H9 (cell line): ENCODE measurements at regions not wholly inside any gene's neighbourhood (a gene's known extent, or its start where the extent isn't known, plus 50 kb on each side); places are given as distances from the start of the nearest gene placed in this dataset.

Source experiments
- DNase-seq: peaks from one replicate; pipeline ENCODE4 v3.0.0-alpha.2; 2017
- H2AFZ ChIP-seq: one replicate; pipeline ENCODE4 v1.6.1; 2013; ENCODE audit warnings: mild to moderate bottlenecking, low read length, control low read depth, moderate library complexity
- H2AK5ac ChIP-seq: 2 replicates; pipeline ENCODE4 v1.6.1; 2013; ENCODE audit warnings: low read length, control low read depth, mixed read lengths; ENCODE audit not compliant: insufficient read length
- H2BK120ac ChIP-seq: one replicate; pipeline ENCODE4 v1.6.1; 2013; ENCODE audit warnings: low read depth, mild to moderate bottlenecking, low read length, control low read depth, inconsistent platforms; ENCODE audit not compliant: poor library complexity, severe bottlenecking
- H2BK12ac ChIP-seq: 2 replicates; pipeline ENCODE4 v1.6.1; 2013; ENCODE audit warnings: low read length, control low read depth, mixed read lengths, low read depth; ENCODE audit not compliant: insufficient read length
- H2BK15ac ChIP-seq: 2 replicates; pipeline ENCODE4 v1.6.1; 2013; ENCODE audit warnings: low read depth, low read length, control low read depth
- H2BK20ac ChIP-seq: one replicate; pipeline ENCODE4 v1.6.1; 2013; ENCODE audit warnings: low read depth, mild to moderate bottlenecking, low read length, control low read depth, inconsistent platforms; ENCODE audit not compliant: poor library complexity, severe bottlenecking
- H2BK5ac ChIP-seq: 2 replicates; pipeline ENCODE4 v1.6.1; 2013; ENCODE audit warnings: low read length, control low read depth, mixed read lengths; ENCODE audit not compliant: insufficient read length
- H3K14ac ChIP-seq: 2 replicates; pipeline ENCODE4 v1.6.1; 2013; ENCODE audit warnings: low read length, control low read depth; ENCODE audit not compliant: insufficient read depth
- H3K18ac ChIP-seq: 2 replicates; pipeline ENCODE4 v1.6.1; 2013; ENCODE audit warnings: low read depth, mild to moderate bottlenecking, mixed read lengths, low read length, control low read depth; ENCODE audit not compliant: insufficient read length
- H3K23ac ChIP-seq: 2 replicates; pipeline ENCODE4 v1.6.1; 2013; ENCODE audit warnings: low read length, control low read depth, mixed read lengths, low read depth; ENCODE audit not compliant: insufficient read length
- H3K23me2 ChIP-seq: 2 replicates; pipeline ENCODE4 v1.6.1; 2013; ENCODE audit warnings: low read depth, mild to moderate bottlenecking, mixed read lengths, low read length, control low read depth; ENCODE audit not compliant: insufficient read length, poor library complexity, severe bottlenecking
- H3K27ac ChIP-seq: 2 replicates; pipeline ENCODE4 v1.5.1; 2013; ENCODE audit warnings: low read length, control low read depth, mixed read lengths, low read depth; ENCODE audit not compliant: insufficient read length
- H3K27me3 ChIP-seq: 2 replicates; pipeline ENCODE4 v1.6.1; 2013; ENCODE audit warnings: low read length, control low read depth, inconsistent platforms; ENCODE audit not compliant: insufficient read depth
- H3K4ac ChIP-seq: 2 replicates; pipeline ENCODE4 v1.6.1; 2013; ENCODE audit warnings: low read depth, mild to moderate bottlenecking, control low read depth, inconsistent platforms, low read length, moderate library complexity
- H3K4me1 ChIP-seq: 2 replicates; pipeline ENCODE4 v1.6.1; 2013; ENCODE audit warnings: low read length, control low read depth, inconsistent platforms; ENCODE audit not compliant: insufficient read depth
- H3K4me2 ChIP-seq: 2 replicates; pipeline ENCODE4 v1.6.1; 2013; ENCODE audit warnings: low read length, control low read depth, mixed read lengths; ENCODE audit not compliant: insufficient read length, insufficient read depth
- H3K56ac ChIP-seq: 2 replicates; pipeline ENCODE4 v1.6.1; 2013; ENCODE audit warnings: low read depth, mild to moderate bottlenecking, mixed read lengths, low read length, control low read depth; ENCODE audit not compliant: insufficient read length
- H3K79me1 ChIP-seq: 2 replicates; pipeline ENCODE4 v1.6.1; 2013; ENCODE audit warnings: low read depth, mild to moderate bottlenecking, moderate library complexity, low read length, control low read depth, inconsistent platforms; ENCODE audit not compliant: insufficient read depth, poor library complexity, severe bottlenecking
- H3K79me2 ChIP-seq: 2 replicates; pipeline ENCODE4 v1.6.1; 2013; ENCODE audit warnings: low read length, control low read depth, inconsistent platforms; ENCODE audit not compliant: insufficient read depth
- H3K9ac ChIP-seq: 2 replicates; pipeline ENCODE4 v1.6.1; 2013; ENCODE audit warnings: low read length, control low read depth, mixed read lengths; ENCODE audit not compliant: insufficient read length; ENCODE audit errors: extremely low read depth
- H3K9me3 ChIP-seq: one replicate; pipeline ENCODE4 v1.6.1; 2013; ENCODE audit warnings: low read depth, low read length, inconsistent platforms; ENCODE audit not compliant: control insufficient read depth
- H3T11ph ChIP-seq: one replicate; pipeline ENCODE4 v1.6.1; 2013; ENCODE audit warnings: mild to moderate bottlenecking, low read length, control low read depth, inconsistent platforms
- H4K20me1 ChIP-seq: one replicate; pipeline ENCODE4 v1.6.1; 2013; ENCODE audit not compliant: control insufficient read depth, insufficient read length, insufficient read depth
- H4K5ac ChIP-seq: 2 replicates; pipeline ENCODE4 v1.6.1; 2013; ENCODE audit warnings: low read depth, mild to moderate bottlenecking, mixed read lengths, low read length, control low read depth; ENCODE audit not compliant: insufficient read length
- H4K8ac ChIP-seq: replicated peaks from 2 replicates; pipeline ENCODE4 v1.6.1; 2013; ENCODE audit warnings: low read length, control low read depth, mixed read lengths, low read depth; ENCODE audit not compliant: insufficient read length
- H4K91ac ChIP-seq: 2 replicates; pipeline ENCODE4 v1.6.1; 2013; ENCODE audit warnings: low read depth, mild to moderate bottlenecking, moderate library complexity, mixed read lengths, low read length, control low read depth; ENCODE audit not compliant: insufficient read length
- H3K27ac Mint-ChIP-seq, 3 experiments: 2 replicates in 2 of 3; 3 replicates in 1 of 3; pipeline ENCODE4 v1.8.0; 2020 to 2021; ENCODE audit warnings: mixed read lengths in 3 of 3, mild to moderate bottlenecking in 1 of 3, moderate library complexity in 1 of 3
- H3K27me3 Mint-ChIP-seq: 2 replicates; pipeline ENCODE4 v1.8.0; 2021; ENCODE audit warnings: low read depth, mild to moderate bottlenecking, moderate library complexity, mixed read lengths
- H3K36me3 Mint-ChIP-seq, 3 experiments: 2 replicates in 2 of 3; 3 replicates in 1 of 3; pipeline ENCODE4 v1.8.0; 2020 to 2021; ENCODE audit warnings: low read depth in 3 of 3, mixed read lengths in 3 of 3; ENCODE audit not compliant: insufficient read depth in 1 of 3
- H3K4me1 Mint-ChIP-seq, 2 experiments: 2 replicates each; pipeline ENCODE4 v1.8.0; 2020; ENCODE audit warnings: mixed read lengths in 2 of 2
- H3K4me3 Mint-ChIP-seq, 2 experiments: 2 replicates in 1 of 2; 3 replicates in 1 of 2; pipeline ENCODE4 v1.8.0; 2020 to 2021; ENCODE audit warnings: mild to moderate bottlenecking in 2 of 2, mixed read lengths in 2 of 2, moderate library complexity in 1 of 2
- H3K9me3 Mint-ChIP-seq, 2 experiments: 2 replicates in 1 of 2; 3 replicates in 1 of 2; pipeline ENCODE4 v1.8.0; 2020; ENCODE audit warnings: mild to moderate bottlenecking in 2 of 2, mixed read lengths in 2 of 2, moderate library complexity in 1 of 2
- WGBS: extraction: QIAGEN DNeasy Blood & Tissue Kit; methylation state at CpG from one replicate; pipeline ENCODE4 v1.1.7; 2013; ENCODE audit warnings: missing lambda C conversion rate, low lambda C conversion rate, mixed read lengths; ENCODE audit not compliant: insufficient read length; ENCODE audit errors: extremely low coverage; 5-methylcytosine and 5-hydroxymethylcytosine counted together
- TF ChIP-seq, protein P1 (sequence below): fragments of 200-600 bp; sonication (generic); conservative IDR thresholded peaks from 3 replicates; pipeline ENCODE4 v1.8.0; 2021; ENCODE audit warnings: antibody characterized with exemption, mild to moderate bottlenecking

DNA sequence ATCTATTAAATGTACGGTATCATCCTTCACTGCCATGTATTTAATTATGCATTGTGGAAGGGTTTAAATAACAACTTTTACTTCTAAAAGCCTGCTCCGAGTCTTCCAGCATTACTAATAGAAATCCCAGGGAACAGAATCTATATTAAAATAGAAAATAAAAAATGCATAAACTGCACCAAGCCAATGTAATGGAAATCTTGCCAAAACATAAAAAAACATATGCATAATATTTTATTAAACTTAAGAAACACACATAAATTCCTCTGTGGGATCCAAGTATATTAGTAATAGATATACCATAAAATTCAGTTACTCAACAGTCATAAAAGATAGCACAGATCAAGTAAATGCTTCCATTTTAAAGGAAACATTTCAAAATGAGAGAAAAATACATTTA lies 175.6 kb downstream of the TDRD15 start:
- Histone ChIP-seq H3K14ac (no peak overlapping the region), H3K27me3 (no peaks in the 10 kb centered on the region), H3K9ac (no peak overlapping the region)

More for the DNA sequence above, 175.6 kb downstream of the TDRD15 start:
- no peak overlapping the region for H2AFZ ChIP-seq
- no peaks in the 10 kb centered on the region for H3K4me1 ChIP-seq
- H2BK5ac ChIP-seq = no peak overlapping the region
- H3K4me3 Mint-ChIP-seq = no peak overlapping the region
- no CpG with 5 or more reads among the region's 2 CpGs for WGBS
- no peak overlapping the region for H2BK12ac ChIP-seq
- no peaks in the 10 kb centered on the region for H3K9me3 ChIP-seq
- H2BK20ac ChIP-seq = no peak overlapping the region
- no peak overlapping the region for H4K8ac ChIP-seq
- H4K91ac ChIP-seq = no peak overlapping the region
- no peak overlapping the region for H3K18ac ChIP-seq
- no peak overlapping the region for H2AK5ac ChIP-seq
- no peaks in the 10 kb centered on the region for H3K79me1 ChIP-seq
- peaks cover 0 to 2% of the 10 kb centered on the region in 2 experiments; a peak in 1 of 5 replicates for H3K9me3 Mint-ChIP-seq
- H3K79me2 ChIP-seq = no peaks in the 10 kb centered on the region
- no peaks in the 10 kb centered on the region for H3K23me2 ChIP-seq
- no peak overlapping the region for H3K4ac ChIP-seq
- no peak overlapping the region for H3T11ph ChIP-seq
- H3K27me3 Mint-ChIP-seq = no peaks in the 10 kb centered on the region
- H3K27ac ChIP-seq = no peak overlapping the region
- H4K5ac ChIP-seq = no peak overlapping the region
- no peak overlapping the region for H2BK120ac ChIP-seq
- H4K20me1 ChIP-seq = no peaks in the 10 kb centered on the region
- no peak overlapping the region for H3K56ac ChIP-seq
- DNase-seq = no peak
- peaks cover 0 to 2% of the 10 kb centered on the region in 2 experiments; a peak in 1 of 4 replicates for H3K4me1 Mint-ChIP-seq
- TF ChIP-seq, protein P1, sequence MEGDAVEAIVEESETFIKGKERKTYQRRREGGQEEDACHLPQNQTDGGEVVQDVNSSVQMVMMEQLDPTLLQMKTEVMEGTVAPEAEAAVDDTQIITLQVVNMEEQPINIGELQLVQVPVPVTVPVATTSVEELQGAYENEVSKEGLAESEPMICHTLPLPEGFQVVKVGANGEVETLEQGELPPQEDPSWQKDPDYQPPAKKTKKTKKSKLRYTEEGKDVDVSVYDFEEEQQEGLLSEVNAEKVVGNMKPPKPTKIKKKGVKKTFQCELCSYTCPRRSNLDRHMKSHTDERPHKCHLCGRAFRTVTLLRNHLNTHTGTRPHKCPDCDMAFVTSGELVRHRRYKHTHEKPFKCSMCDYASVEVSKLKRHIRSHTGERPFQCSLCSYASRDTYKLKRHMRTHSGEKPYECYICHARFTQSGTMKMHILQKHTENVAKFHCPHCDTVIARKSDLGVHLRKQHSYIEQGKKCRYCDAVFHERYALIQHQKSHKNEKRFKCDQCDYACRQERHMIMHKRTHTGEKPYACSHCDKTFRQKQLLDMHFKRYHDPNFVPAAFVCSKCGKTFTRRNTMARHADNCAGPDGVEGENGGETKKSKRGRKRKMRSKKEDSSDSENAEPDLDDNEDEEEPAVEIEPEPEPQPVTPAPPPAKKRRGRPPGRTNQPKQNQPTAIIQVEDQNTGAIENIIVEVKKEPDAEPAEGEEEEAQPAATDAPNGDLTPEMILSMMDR = no peak
- no peaks in the 10 kb centered on the region for H3K36me3 Mint-ChIP-seq
- no peak overlapping the region for H3K27ac Mint-ChIP-seq
- H2BK15ac ChIP-seq = no peak overlapping the region
- no peak overlapping the region for H3K4me2 ChIP-seq
- H3K23ac ChIP-seq = no peak overlapping the region
